WTC11 (cell line): ENCODE measurements at regions not wholly inside any gene's neighbourhood (a gene's known extent, or its start where the extent isn't known, plus 50 kb on each side); places are given as distances from the start of the nearest gene placed in this dataset.

Experiments used
- ATAC-seq: fragments of 200-7000 bp; cut with Tn5 transposase; 2 replicates; pipeline ENCODE4 v1.10.0; 2021; ENCODE audit warnings: mild to moderate bottlenecking, moderate library complexity
- CTCF ChIA-PET: fragments of 300-600 bp; sonication (Branson Sonifier 250); formaldehyde crosslinking; loops from one replicate; lab custom pipeline; 2021; ENCODE audit warnings: antibody characterized with exemption; lab: Charles Lee
- POLR2A ChIA-PET: fragments of 350-600 bp; sonication (Branson Sonifier 250); formaldehyde crosslinking; loops from one replicate; lab custom pipeline; 2021; ENCODE audit warnings: antibody characterized with exemption; lab: Charles Lee
- DNase-seq: peaks from one replicate; pipeline ENCODE4 v3.0.0; 2021; ENCODE audit warnings: low spot score
- H3K27ac Mint-ChIP-seq: 2 replicates; pipeline ENCODE4 v1.8.0; 2021; ENCODE audit warnings: mixed read lengths
- H3K27me3 Mint-ChIP-seq: 2 replicates; pipeline ENCODE4 v1.8.0; 2021; ENCODE audit warnings: low read depth, mild to moderate bottlenecking, moderate library complexity, mixed read lengths
- H3K36me3 Mint-ChIP-seq: 2 replicates; pipeline ENCODE4 v1.8.0; 2021; ENCODE audit warnings: mixed read lengths
- H3K4me1 Mint-ChIP-seq: 2 replicates; pipeline ENCODE4 v1.8.0; 2022; ENCODE audit warnings: mixed read lengths
- H3K4me3 Mint-ChIP-seq: 2 replicates; pipeline ENCODE4 v1.8.0; 2021; ENCODE audit warnings: mild to moderate bottlenecking, moderate library complexity, mixed read lengths
- H3K9me3 Mint-ChIP-seq: 2 replicates; pipeline ENCODE4 v1.8.0; 2021; ENCODE audit warnings: mixed read lengths
- ARID4B ChIP-seq: sonication (generic); formaldehyde crosslinking; IDR thresholded peaks from 2 replicates; pipeline ENCODE4 v1.8.0; 2023; ENCODE audit warnings: missing genetic modification reagents, mild to moderate bottlenecking, borderline replicate concordance
- ATF1 ChIP-seq: sonication (generic); formaldehyde crosslinking; IDR thresholded peaks from 2 replicates; pipeline ENCODE4 v1.8.1; 2023; ENCODE audit warnings: mild to moderate bottlenecking, moderate library complexity, missing genetic modification reagents
- ATF3 ChIP-seq: sonication (generic); formaldehyde crosslinking; conservative IDR thresholded peaks from 2 replicates; pipeline ENCODE4 v1.8.1; 2022; ENCODE audit warnings: mild to moderate bottlenecking, missing genetic modification reagents
- ATF6 ChIP-seq: sonication (generic); formaldehyde crosslinking; IDR thresholded peaks from 2 replicates; pipeline ENCODE4 v1.8.1; 2023; ENCODE audit warnings: mild to moderate bottlenecking, missing genetic modification reagents
- CBFB ChIP-seq: sonication (generic); formaldehyde crosslinking; IDR thresholded peaks from 2 replicates; pipeline ENCODE4 v1.8.1; 2022; ENCODE audit warnings: mild to moderate bottlenecking, low read depth, missing genetic modification reagents
- EMX1 ChIP-seq: fragments of 250-450 bp; sonication (Bioruptor Pico); IDR thresholded peaks from 2 replicates; pipeline ENCODE4 v1.8.0; 2021; ENCODE audit warnings: mild to moderate bottlenecking
- FOXJ3 ChIP-seq: sonication (generic); formaldehyde crosslinking; IDR thresholded peaks from 2 replicates; pipeline ENCODE4 v1.9.0; 2021; ENCODE audit warnings: missing genetic modification reagents, mild to moderate bottlenecking, borderline replicate concordance
- IRF2 ChIP-seq: sonication (generic); formaldehyde crosslinking; IDR thresholded peaks from 2 replicates; pipeline ENCODE4 v1.8.0; 2022; ENCODE audit warnings: low read depth, missing genetic modification reagents, borderline replicate concordance
- JAZF1 ChIP-seq: fragments of 250-450 bp; sonication (Bioruptor Pico); IDR thresholded peaks from 2 replicates; pipeline ENCODE4 v1.9.0; 2021; ENCODE audit warnings: moderate library complexity, mild to moderate bottlenecking, inconsistent platforms
- KAT7 ChIP-seq: sonication (generic); formaldehyde crosslinking; IDR thresholded peaks from 2 replicates; pipeline ENCODE4 v1.8.1; 2023; ENCODE audit warnings: missing genetic modification reagents, mild to moderate bottlenecking, borderline replicate concordance
- RELA ChIP-seq: sonication (generic); formaldehyde crosslinking; IDR thresholded peaks from 2 replicates; pipeline ENCODE4 v1.8.1; 2022; ENCODE audit warnings: missing genetic modification reagents, mild to moderate bottlenecking, borderline replicate concordance
- SOX15 ChIP-seq: fragments of 250-450 bp; sonication (Bioruptor Pico); IDR thresholded peaks from 2 replicates; pipeline ENCODE4 v1.9.0; 2021; ENCODE audit warnings: mild to moderate bottlenecking
- ZNF416 ChIP-seq: fragments of 250-450 bp; sonication (Bioruptor Pico); IDR thresholded peaks from 2 replicates; pipeline ENCODE4 v1.9.0; 2021; ENCODE audit warnings: mild to moderate bottlenecking, inconsistent platforms
- ZNF512 ChIP-seq: sonication (generic); formaldehyde crosslinking; IDR thresholded peaks from 2 replicates; pipeline ENCODE4 v1.8.1; 2022; ENCODE audit warnings: missing genetic modification reagents, borderline replicate concordance
- TF ChIP-seq, protein P1 (sequence below): fragments of 250-450 bp; sonication (Bioruptor Pico); IDR thresholded peaks from 2 replicates; pipeline ENCODE4 v2.1.2; 2022; ENCODE audit warnings: mild to moderate bottlenecking, moderate library complexity
- TF ChIP-seq, protein P2 (sequence below): sonication (generic); formaldehyde crosslinking; IDR thresholded peaks from 2 replicates; pipeline ENCODE4 v1.8.0; 2022; ENCODE audit warnings: missing genetic modification reagents
- TF ChIP-seq, protein P3 (sequence below): sonication (generic); formaldehyde crosslinking; IDR thresholded peaks from 2 replicates; pipeline ENCODE4 v1.8.1; 2022; ENCODE audit warnings: mild to moderate bottlenecking, missing genetic modification reagents, moderate library complexity, borderline replicate concordance

GRCh38 chr4:58738375-58738774 is 1628.2 kb upstream of the IGFBP7 start:
- H3K36me3 Mint-ChIP-seq: peaks cover 10% of the 10 kb centered on the region
- ChIA-PET POLR2A (no interaction called here), CTCF (no interaction called here)
- ATAC-seq: no peak
- peaks cover 9% of the 10 kb centered on the region for H3K9me3 Mint-ChIP-seq
- H3K4me3 Mint-ChIP-seq: no peak overlapping the region
- H3K4me1 Mint-ChIP-seq: peaks cover 8% of the 10 kb centered on the region
- H3K27ac Mint-ChIP-seq: no peak overlapping the region
- TF ChIP-seq ZNF512 (CRISPR knock-in tag) (no peak), ATF6 (no peak), ZNF416 (no peak), ARID4B (CRISPR knock-in tag) (no peak), ATF3 (no peak), JAZF1 (CRISPR knock-in tag) (no peak), FOXJ3 (CRISPR knock-in tag) (no peak), CBFB (CRISPR knock-in tag) (no peak), KAT7 (CRISPR knock-in tag) (no peak), SOX15 (no peak), EMX1 (CRISPR knock-in tag) (no peak), RELA (CRISPR knock-in tag) (no peak), ATF1 (no peak), IRF2 (CRISPR knock-in tag) (no peak)
- TF ChIP-seq, protein P1, sequence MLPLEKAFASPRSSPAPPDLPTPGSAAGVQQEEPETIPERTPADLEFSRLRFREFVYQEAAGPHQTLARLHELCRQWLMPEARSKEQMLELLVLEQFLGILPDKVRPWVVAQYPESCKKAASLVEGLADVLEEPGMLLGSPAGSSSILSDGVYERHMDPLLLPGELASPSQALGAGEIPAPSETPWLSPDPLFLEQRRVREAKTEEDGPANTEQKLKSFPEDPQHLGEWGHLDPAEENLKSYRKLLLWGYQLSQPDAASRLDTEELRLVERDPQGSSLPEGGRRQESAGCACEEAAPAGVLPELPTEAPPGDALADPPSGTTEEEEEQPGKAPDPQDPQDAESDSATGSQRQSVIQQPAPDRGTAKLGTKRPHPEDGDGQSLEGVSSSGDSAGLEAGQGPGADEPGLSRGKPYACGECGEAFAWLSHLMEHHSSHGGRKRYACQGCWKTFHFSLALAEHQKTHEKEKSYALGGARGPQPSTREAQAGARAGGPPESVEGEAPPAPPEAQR: no peak
- TF ChIP-seq, protein P2, sequence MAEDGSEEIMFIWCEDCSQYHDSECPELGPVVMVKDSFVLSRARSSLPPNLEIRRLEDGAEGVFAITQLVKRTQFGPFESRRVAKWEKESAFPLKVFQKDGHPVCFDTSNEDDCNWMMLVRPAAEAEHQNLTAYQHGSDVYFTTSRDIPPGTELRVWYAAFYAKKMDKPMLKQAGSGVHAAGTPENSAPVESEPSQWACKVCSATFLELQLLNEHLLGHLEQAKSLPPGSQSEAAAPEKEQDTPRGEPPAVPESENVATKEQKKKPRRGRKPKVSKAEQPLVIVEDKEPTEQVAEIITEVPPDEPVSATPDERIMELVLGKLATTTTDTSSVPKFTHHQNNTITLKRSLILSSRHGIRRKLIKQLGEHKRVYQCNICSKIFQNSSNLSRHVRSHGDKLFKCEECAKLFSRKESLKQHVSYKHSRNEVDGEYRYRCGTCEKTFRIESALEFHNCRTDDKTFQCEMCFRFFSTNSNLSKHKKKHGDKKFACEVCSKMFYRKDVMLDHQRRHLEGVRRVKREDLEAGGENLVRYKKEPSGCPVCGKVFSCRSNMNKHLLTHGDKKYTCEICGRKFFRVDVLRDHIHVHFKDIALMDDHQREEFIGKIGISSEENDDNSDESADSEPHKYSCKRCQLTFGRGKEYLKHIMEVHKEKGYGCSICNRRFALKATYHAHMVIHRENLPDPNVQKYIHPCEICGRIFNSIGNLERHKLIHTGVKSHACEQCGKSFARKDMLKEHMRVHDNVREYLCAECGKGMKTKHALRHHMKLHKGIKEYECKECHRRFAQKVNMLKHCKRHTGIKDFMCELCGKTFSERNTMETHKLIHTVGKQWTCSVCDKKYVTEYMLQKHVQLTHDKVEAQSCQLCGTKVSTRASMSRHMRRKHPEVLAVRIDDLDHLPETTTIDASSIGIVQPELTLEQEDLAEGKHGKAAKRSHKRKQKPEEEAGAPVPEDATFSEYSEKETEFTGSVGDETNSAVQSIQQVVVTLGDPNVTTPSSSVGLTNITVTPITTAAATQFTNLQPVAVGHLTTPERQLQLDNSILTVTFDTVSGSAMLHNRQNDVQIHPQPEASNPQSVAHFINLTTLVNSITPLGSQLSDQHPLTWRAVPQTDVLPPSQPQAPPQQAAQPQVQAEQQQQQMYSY (CRISPR knock-in tag): no peak
- TF ChIP-seq, protein P3, sequence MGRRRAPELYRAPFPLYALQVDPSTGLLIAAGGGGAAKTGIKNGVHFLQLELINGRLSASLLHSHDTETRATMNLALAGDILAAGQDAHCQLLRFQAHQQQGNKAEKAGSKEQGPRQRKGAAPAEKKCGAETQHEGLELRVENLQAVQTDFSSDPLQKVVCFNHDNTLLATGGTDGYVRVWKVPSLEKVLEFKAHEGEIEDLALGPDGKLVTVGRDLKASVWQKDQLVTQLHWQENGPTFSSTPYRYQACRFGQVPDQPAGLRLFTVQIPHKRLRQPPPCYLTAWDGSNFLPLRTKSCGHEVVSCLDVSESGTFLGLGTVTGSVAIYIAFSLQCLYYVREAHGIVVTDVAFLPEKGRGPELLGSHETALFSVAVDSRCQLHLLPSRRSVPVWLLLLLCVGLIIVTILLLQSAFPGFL: no peak
- no peak for DNase-seq
- H3K27me3 Mint-ChIP-seq: no peaks in the 10 kb centered on the region
